Astrocyte of the hippocampus (primary cell): ENCODE measurements at regions not wholly inside any gene's neighbourhood (a gene's known extent, or its start where the extent isn't known, plus 50 kb on each side); places are given as distances from the start of the nearest gene placed in this dataset.

Experiments
- DNase-seq: peaks from one replicate; pipeline ENCODE4 v3.0.0; 2011; ENCODE audit warnings: low read depth, low spot score

GRCh38 chr1:221462345-221462744 lies 279.5 kb downstream of the DUSP10 start:
- no peak for DNase-seq

DNA sequence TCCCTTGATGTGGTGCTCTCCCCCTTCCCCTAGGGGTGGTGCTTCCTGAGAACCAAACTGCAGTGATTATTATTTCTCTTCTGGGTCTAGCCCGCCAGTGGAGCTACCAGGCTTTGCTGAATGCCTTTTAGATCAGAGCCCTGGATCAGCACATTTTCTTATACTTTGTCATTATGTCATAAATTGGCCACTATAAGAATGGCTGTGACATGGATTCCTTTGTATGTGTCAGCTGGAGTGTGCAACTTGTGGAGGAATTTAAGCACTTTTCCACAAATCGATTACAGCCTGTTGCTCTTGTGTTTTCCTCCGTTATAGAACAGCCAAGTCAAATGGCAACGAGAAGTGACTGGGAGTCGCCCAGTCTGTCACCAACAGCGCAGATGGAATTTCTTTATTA lies 273.3 kb downstream of the DUSP10 start:
- DNase-seq = no peak

GRCh38 chr1:221469476-221469875 lies 272.4 kb downstream of the DUSP10 start:
- DNase-seq = no peak

DNA sequence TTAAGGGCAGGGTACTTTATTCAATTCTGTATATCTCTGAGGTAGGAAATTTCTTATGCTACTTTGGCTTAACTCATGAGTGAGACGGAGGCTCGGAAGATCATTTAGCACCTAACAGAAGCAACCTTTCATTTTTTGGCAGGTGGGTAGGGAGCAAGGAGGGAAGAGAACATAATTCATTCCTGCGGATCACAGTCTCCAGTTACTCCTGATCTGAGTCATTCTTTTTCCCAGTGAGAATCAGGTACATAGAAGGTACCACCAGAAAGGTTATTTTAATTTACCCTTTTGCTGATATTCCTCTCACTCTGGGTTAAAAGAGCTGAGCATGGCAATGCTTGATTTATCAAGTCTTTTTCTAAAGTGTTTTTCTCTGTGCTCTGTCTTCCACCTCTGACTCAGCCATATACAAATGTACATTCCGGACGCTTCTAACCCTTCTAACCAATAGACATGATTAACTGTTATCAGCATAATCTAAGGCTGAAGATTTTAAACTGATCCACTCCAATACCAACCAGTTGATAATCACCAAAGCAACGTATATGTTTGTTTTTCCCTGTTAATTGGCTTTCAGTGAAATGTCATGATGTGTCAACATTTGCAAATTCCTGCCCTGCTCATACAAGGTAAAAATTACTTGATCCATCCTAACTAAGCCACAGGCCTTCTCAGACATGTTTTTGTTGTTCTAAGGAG lies 271.7 kb downstream of the DUSP10 start:
- DNase-seq = no peak

DNA sequence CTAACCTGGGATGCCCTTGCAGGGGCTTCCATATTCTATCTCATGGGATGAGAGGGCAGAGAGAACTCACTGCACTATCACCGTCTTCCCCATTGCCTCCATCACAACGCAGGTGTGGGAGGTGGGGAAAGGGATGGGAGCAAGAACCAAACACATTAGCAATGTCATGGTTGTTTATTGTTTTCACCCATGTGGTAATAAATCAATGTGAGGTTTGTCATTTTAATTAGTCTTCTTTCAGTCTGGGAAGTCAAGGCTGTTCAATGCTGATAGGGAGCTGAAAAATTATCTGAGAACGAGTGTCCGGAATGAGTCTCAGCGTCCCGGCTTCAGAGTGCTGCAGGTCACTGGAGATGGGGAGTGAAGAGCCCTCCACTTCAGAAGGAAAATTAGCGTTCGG lies 268.5 kb downstream of the DUSP10 start:
- DNase-seq = no peak

DNA sequence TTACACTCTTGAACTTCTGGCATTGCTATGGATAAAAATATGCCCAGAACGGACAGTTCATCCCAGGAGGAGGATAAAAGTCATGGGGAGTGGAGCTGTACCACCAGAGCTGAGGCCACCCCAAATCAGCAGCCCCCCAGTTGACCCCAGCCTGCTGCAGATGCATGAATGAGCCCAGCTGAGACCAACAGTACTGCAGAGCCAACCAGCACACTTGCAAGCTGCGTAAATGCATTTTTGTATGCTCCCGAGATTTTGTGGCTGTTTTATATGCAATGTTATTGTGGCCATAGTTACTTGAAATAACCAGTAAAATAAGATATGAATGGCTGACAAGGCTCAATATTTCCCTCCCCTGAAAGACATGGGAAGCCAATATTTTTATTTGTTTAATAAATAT lies 264.6 kb downstream of the DUSP10 start:
- DNase-seq = no peak

GRCh38 chr1:221478050-221478949 lies 263.6 kb downstream of the DUSP10 start:
- peak; percentile 88 for DNase-seq

- DNase-seq = peak; percentile 84
Measured at GRCh38 chr1:221487781-221488524, 253.9 kb downstream of the DUSP10 start.

GRCh38 chr1:221488550-221488949 lies 253.3 kb downstream of the DUSP10 start:
- no peak for DNase-seq

- peak; percentile 42 for DNase-seq
Measured at GRCh38 chr1:221494670-221495069, 247.2 kb downstream of the DUSP10 start.

GRCh38 chr1:221497046-221497445 lies 244.8 kb downstream of the DUSP10 start:
- peak; percentile 27 for DNase-seq

GRCh38 chr1:221503268-221503667 lies 238.6 kb downstream of the DUSP10 start:
- no peak for DNase-seq

- DNase-seq = peak; percentile 53
Measured at GRCh38 chr1:221509575-221510355, 232.1 kb downstream of the DUSP10 start.

- DNase-seq = no peak
Measured at GRCh38 chr1:221510793-221511503, 230.9 kb downstream of the DUSP10 start.

GRCh38 chr1:221511797-221512196 lies 230.1 kb downstream of the DUSP10 start:
- no peak for DNase-seq

- no peak for DNase-seq
Measured at GRCh38 chr1:221514806-221515205, 227.1 kb downstream of the DUSP10 start.

DNA sequence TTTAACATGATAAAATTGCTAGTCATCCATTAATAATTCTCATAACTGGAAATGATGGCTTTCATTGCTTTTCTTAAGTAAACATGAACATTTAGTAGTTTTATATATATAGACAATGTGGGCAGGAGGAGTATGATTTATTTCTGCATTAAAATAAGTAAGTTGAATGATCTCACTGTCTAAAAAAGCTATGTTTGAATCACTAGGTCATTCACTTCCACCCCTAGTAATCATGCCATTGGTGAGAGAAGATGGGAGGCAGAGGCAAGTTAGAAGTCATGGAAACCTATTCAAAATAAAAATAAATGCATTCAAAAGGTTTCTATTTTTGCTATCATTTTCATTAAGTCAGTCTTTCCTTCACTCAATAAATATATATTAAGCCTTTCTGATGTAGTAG lies 226.4 kb downstream of the DUSP10 start:
- DNase-seq = no peak

DNA sequence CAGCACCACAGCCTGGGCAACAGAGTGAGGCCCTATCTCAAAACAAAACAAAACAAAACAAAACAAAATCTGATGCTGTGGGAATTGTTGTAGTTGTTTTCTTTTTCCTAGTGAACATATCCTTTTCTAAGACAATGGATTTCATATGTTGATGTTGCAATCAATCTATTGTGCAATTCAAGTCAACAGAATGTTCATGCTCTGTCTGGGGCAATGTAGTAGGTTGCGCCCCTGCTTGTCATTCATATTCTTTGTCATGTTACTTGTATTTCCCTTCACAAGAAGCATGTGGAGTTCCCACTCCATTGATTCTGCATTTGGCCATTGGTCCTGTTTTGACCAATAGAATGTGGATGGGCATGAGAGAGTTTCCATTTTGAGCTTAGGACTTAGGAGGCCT lies 223.9 kb downstream of the DUSP10 start:
- DNase-seq = no peak

GRCh38 chr1:221520250-221520649 lies 221.6 kb downstream of the DUSP10 start:
- no peak for DNase-seq

DNA sequence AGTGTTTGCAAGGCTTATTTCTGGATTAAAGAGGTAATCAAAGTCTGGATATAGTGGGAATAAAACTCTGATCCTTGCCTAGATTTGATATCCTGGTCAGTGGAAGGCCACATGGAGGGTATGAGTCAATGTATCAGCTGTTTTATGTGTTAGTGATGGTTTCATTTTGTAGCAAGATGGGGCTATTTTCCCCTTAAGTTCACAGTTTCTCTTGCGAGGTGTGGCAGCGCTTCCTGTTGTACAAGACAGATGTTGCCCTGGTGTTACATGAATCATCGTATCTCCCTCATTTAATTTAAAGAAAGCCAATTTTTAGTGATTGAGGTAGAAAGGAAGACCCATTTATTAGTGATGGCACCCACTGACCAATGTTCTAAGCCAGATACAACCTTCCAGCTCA lies 220.2 kb downstream of the DUSP10 start:
- no peak for DNase-seq

GRCh38 chr1:221522529-221522940 lies 219.4 kb downstream of the DUSP10 start:
- no peak for DNase-seq
